Thyroid gland (tissue), 4 donors: ENCODE measurements at regions not wholly inside any gene's neighbourhood (a gene's known extent, or its start where the extent isn't known, plus 50 kb on each side); places are given as distances from the start of the nearest gene placed in this dataset.

Source experiments
- POLR2A ChIP-seq, 2 donors: fragments of 450-650 bp; IDR thresholded peaks; one replicate each; pipeline ENCODE4 v1.6.1; 2017; ENCODE audit warnings: antibody characterized with exemption in 2 of 2, mild to moderate bottlenecking in 2 of 2, moderate library complexity in 1 of 2
- TF ChIP-seq, protein P1 (sequence below), 6 experiments: fragments of 200-600 bp in 3 of 6; fragments of 450-650 bp in 3 of 6; sonication (generic) in 3 of 6; IDR thresholded peaks; one replicate each; pipeline ENCODE4 v1.5.1; 2016 to 2019; ENCODE audit warnings: antibody characterized with exemption in 6 of 6, mild to moderate bottlenecking in 2 of 6, inconsistent platforms in 1 of 6, moderate library complexity in 1 of 6

DNA sequence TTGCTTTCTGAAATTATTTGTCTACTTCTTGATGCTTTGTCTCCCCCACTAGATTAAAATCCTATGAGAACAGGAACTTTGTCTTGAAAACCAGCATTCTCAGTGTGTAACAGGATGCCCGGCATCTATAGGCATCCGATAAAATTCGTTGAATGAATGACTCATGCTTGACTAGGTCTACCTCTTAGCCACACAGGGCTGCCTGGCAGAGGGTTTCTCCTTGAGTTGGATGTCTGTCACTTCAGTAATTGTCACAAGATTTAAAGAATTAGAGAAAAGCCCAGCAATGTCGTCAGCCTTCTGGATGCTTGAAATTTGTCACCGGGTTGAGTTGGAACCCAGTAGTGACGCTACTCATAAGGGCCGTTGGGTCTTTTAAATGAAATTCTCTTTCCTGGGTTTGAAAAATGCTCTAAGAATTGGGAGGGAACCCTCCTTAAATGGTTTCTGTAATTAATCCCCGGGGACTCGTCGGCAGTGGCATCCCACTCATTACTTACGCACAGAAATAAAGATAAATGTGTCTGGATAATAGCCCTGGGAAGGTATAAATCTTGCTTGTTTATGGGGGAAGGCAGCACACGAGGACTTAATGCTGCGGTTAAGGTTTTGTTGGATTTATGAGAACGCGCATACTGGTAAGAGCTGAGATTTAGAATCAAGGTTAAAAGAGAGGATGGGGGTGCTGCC lies 194.1 kb downstream of the AACS start:
- TF ChIP-seq, protein P1, sequence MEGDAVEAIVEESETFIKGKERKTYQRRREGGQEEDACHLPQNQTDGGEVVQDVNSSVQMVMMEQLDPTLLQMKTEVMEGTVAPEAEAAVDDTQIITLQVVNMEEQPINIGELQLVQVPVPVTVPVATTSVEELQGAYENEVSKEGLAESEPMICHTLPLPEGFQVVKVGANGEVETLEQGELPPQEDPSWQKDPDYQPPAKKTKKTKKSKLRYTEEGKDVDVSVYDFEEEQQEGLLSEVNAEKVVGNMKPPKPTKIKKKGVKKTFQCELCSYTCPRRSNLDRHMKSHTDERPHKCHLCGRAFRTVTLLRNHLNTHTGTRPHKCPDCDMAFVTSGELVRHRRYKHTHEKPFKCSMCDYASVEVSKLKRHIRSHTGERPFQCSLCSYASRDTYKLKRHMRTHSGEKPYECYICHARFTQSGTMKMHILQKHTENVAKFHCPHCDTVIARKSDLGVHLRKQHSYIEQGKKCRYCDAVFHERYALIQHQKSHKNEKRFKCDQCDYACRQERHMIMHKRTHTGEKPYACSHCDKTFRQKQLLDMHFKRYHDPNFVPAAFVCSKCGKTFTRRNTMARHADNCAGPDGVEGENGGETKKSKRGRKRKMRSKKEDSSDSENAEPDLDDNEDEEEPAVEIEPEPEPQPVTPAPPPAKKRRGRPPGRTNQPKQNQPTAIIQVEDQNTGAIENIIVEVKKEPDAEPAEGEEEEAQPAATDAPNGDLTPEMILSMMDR (IDR thresholded peaks at IDR 0.05), result no peak
- no peak for TF ChIP-seq POLR2A (IDR thresholded peaks at IDR 0.05)
